B cell (primary cell): ENCODE measurements at regions not wholly inside any gene's neighbourhood (a gene's known extent, or its start where the extent isn't known, plus 50 kb on each side); places are given as distances from the start of the nearest gene placed in this dataset.

Experiments used
- ATAC-seq: fragments of 200-7000 bp; cut with Tn5 transposase; one replicate; pipeline ENCODE4 v1.10.0; 2021; ENCODE audit warnings: low read depth, mild to moderate bottlenecking, moderate number of reproducible peaks, moderate library complexity
- CTCF ChIA-PET: fragments of 350-600 bp; sonication (Branson Sonifier 250); formaldehyde crosslinking; loops from one replicate; lab custom pipeline; 2021; ENCODE audit warnings: antibody characterized with exemption, inconsistent platforms; lab: Charles Lee
- POLR2A ChIA-PET: fragments of 350-600 bp; sonication (Branson Sonifier 250); formaldehyde crosslinking; loops from one replicate; lab custom pipeline; 2021; ENCODE audit warnings: antibody characterized with exemption; lab: Charles Lee
- DNase-seq: peaks from one replicate; pipeline ENCODE4 v3.0.0; 2013
- H2AFZ ChIP-seq: 2 replicates; pipeline ENCODE4 v1.6.1; 2012; ENCODE audit warnings: mild to moderate bottlenecking, low read depth, low read length; ENCODE audit not compliant: insufficient read depth, poor library complexity, severe bottlenecking
- H3K27ac ChIP-seq, 2 donors: 1 replicate in 1 of 2; 2 replicates in 1 of 2; pipeline ENCODE4 v1.5.1; 2012 to 2013; ENCODE audit warnings: low read length in 2 of 2, mild to moderate bottlenecking in 2 of 2, moderate library complexity in 1 of 2
- H3K27me3 ChIP-seq, 4 experiments: fragments of 200-600 bp in 1 of 4; sonication (generic) in 1 of 4; replicated peaks in 1 of 4; 1 replicate in 2 of 4; 2 replicates in 2 of 4; pipeline versions ENCODE4 v1.6.1 to v1.7.0; 2013 to 2016; ENCODE audit warnings: low read length in 3 of 4, mild to moderate bottlenecking in 2 of 4, mixed read lengths in 1 of 4, moderate library complexity in 1 of 4; ENCODE audit not compliant: insufficient read depth in 4 of 4, control insufficient read depth in 3 of 4; ENCODE audit errors: control extremely low read depth in 1 of 4
- H3K36me3 ChIP-seq, 2 experiments: replicated peaks in 1 of 2; 1 replicate in 1 of 2; 2 replicates in 1 of 2; pipeline versions ENCODE4 v1.6.1 to v1.7.1; 2013; ENCODE audit warnings: low read length in 1 of 2; ENCODE audit not compliant: insufficient read depth in 2 of 2, control insufficient read depth in 1 of 2; ENCODE audit errors: control extremely low read depth in 1 of 2, extremely low read depth in 1 of 2
- H3K4me1 ChIP-seq, 2 donors: fragments of 200-600 bp in 1 of 2; sonication (generic) in 1 of 2; 1 replicate in 1 of 2; 2 replicates in 1 of 2; pipeline versions ENCODE4 v1.5.1 to v1.6.1; 2013 to 2017; ENCODE audit warnings: low read length in 2 of 2; ENCODE audit not compliant: control insufficient read depth in 2 of 2, insufficient read depth in 2 of 2
- H3K4me2 ChIP-seq: replicated peaks from 2 replicates; pipeline ENCODE3; 2012; ENCODE audit warnings: mild to moderate bottlenecking, low read depth, low read length; ENCODE audit not compliant: poor library complexity, severe bottlenecking
- H3K4me3 ChIP-seq, 5 experiments: fragments of 200-600 bp in 1 of 5; sonication (generic) in 1 of 5; 1 replicate in 3 of 5; 2 replicates in 2 of 5; pipeline versions ENCODE4 v1.5.1 to v1.7.0; 2011 to 2016; ENCODE audit warnings: low read length in 4 of 5, mild to moderate bottlenecking in 4 of 5, low read depth in 2 of 5, control low read depth in 1 of 5, moderate library complexity in 1 of 5; ENCODE audit not compliant: insufficient read depth in 1 of 5; ENCODE audit errors: control extremely low read depth in 1 of 5, extremely low read depth in 1 of 5
- H3K79me2 ChIP-seq: fragments of 200-600 bp; sonication (generic); one replicate; pipeline ENCODE4 v1.6.0; 2016; ENCODE audit warnings: low read length; ENCODE audit not compliant: control insufficient read depth, insufficient read depth
- H3K9ac ChIP-seq: fragments of 200-600 bp; sonication (generic); 2 replicates; pipeline ENCODE4 v1.6.1; 2017; ENCODE audit warnings: mild to moderate bottlenecking, low read length, moderate library complexity
- H3K9me3 ChIP-seq, 3 donors: one replicate each; pipeline versions ENCODE4 v1.6.1 to v1.7.1; 2013; ENCODE audit warnings: low read length in 2 of 3; ENCODE audit not compliant: control insufficient read depth in 2 of 3, insufficient read depth in 1 of 3; ENCODE audit errors: control extremely low read depth in 1 of 3
- H4K20me1 ChIP-seq: 2 replicates; pipeline ENCODE4 v1.6.0; 2012; ENCODE audit warnings: mild to moderate bottlenecking, low read length; ENCODE audit not compliant: insufficient read depth, control insufficient read depth, poor library complexity, severe bottlenecking
- H3K27ac Mint-ChIP-seq: one replicate; pipeline ENCODE4 v1.8.0; 2021; ENCODE audit warnings: mixed read lengths
- H3K27me3 Mint-ChIP-seq: one replicate; pipeline ENCODE4 v1.8.0; 2021; ENCODE audit warnings: mixed read lengths
- H3K4me1 Mint-ChIP-seq: one replicate; pipeline ENCODE4 v1.8.0; 2021; ENCODE audit warnings: mixed read lengths
- H3K4me3 Mint-ChIP-seq: one replicate; pipeline ENCODE4 v1.8.0; 2021; ENCODE audit warnings: mixed read lengths
- H3K9me3 Mint-ChIP-seq: one replicate; pipeline ENCODE4 v1.8.0; 2022; ENCODE audit warnings: mixed read lengths; ENCODE audit not compliant: insufficient read depth
- CTCF ChIP-seq: fragments of 200-600 bp; IDR thresholded peaks from one replicate; pipeline ENCODE4 v1.8.0; 2022; ENCODE audit warnings: antibody characterized with exemption, mild to moderate bottlenecking
- EZH2 ChIP-seq: IDR thresholded peaks from 2 replicates; pipeline ENCODE4 v1.6.1; 2012; ENCODE audit warnings: borderline replicate concordance, low read depth, mild to moderate bottlenecking, moderate library complexity, low read length; ENCODE audit not compliant: insufficient read depth, poor library complexity, severe bottlenecking
- WGBS: methylation state at CpG from one replicate; pipeline ENCODE4 v1.1.5; 2013; ENCODE audit warnings: missing lambda C conversion rate; ENCODE audit not compliant: insufficient coverage; 5-methylcytosine and 5-hydroxymethylcytosine counted together
- intact Hi-C: fragments of 100-400 bp; cut with micrococcal nuclease; formaldehyde crosslinking; loops from one replicate; pipeline ENCODE4 v1.10.0; 2022

- H3K4me2 ChIP-seq, result no peak overlapping the region
- peaks cover 0 to 3% of the 10 kb centered on the region in 2 donors for H3K4me1 ChIP-seq
- no peak overlapping the region for H2AFZ ChIP-seq
- ChIA-PET POLR2A (no interaction called here), CTCF (interaction anchor here (0.6 to 3.7 kb wide), 4 partner anchors 8 to 705 kb away, joined by 3 to 16 read pairs (median 5); no protein-coding TSS in a partner anchor)
- no peak for TF ChIP-seq EZH2
- TF ChIP-seq CTCF, result no peak
- DNase-seq, result no peak
- 90% methylated on average over 3 of the region's 5 CpGs for WGBS
- Mint-ChIP-seq H3K4me1 (peaks cover 16% of the 10 kb centered on the region), H3K4me3 (no peak overlapping the region), H3K9me3 (no peaks in the 10 kb centered on the region), H3K27me3 (peaks cover 1% of the 10 kb centered on the region), H3K27ac (no peak overlapping the region)
- no peak overlapping the region for H3K27ac ChIP-seq
- no peaks in the 10 kb centered on the region for H3K36me3 ChIP-seq
- intact Hi-C loops, result no loop called here
- peaks cover 0 to 3% (median 0%) of the 10 kb centered on the region in 3 donors for H3K9me3 ChIP-seq
- ATAC-seq, result no peak
- no peak overlapping the region for H3K4me3 ChIP-seq
- no peak overlapping the region for H3K9ac ChIP-seq
- no peaks in the 10 kb centered on the region for H3K27me3 ChIP-seq
- H4K20me1 ChIP-seq, result no peaks in the 10 kb centered on the region
- H3K79me2 ChIP-seq, result no peaks in the 10 kb centered on the region
These were observed 121.3 kb downstream of the ALDH8A1 start for GRCh38 chr6:134828641-134829040.

- Mint-ChIP-seq H3K4me1 (peaks cover 16% of the 10 kb centered on the region), H3K27me3 (peaks cover 3% of the 10 kb centered on the region), H3K9me3 (no peaks in the 10 kb centered on the region), H3K4me3 (no peak overlapping the region), H3K27ac (no peak overlapping the region)
- Histone ChIP-seq H3K36me3 (no peaks in the 10 kb centered on the region), H3K4me2 (no peak overlapping the region), H4K20me1 (no peaks in the 10 kb centered on the region), H3K27me3 (no peaks in the 10 kb centered on the region), H3K9ac (no peak overlapping the region), H2AFZ (no peak overlapping the region), H3K9me3 (peaks cover 0 to 3% (median 0%) of the 10 kb centered on the region in 3 donors), H3K4me1 (peaks cover 0 to 3% of the 10 kb centered on the region in 2 donors), H3K79me2 (no peaks in the 10 kb centered on the region), H3K4me3 (no peak overlapping the region), H3K27ac (no peak overlapping the region)
- WGBS, result 100% methylated on average over 1 of the region's 3 CpGs
- no peak for TF ChIP-seq CTCF
- no peak for TF ChIP-seq EZH2
- ATAC-seq (no peak), DNase-seq (no peak)
- ChIA-PET POLR2A (no interaction called here), CTCF (interaction anchor here (1.4 to 3.7 kb wide), 3 partner anchors 653 to 704 kb away, joined by 4 to 16 read pairs (median 4); no protein-coding TSS in a partner anchor)
- intact Hi-C loops, result no loop called here
These were observed 122.8 kb downstream of the ALDH8A1 start for GRCh38 chr6:134826889-134827737.
